ENCODE measurements at regions not wholly inside any gene's neighbourhood (a gene's known extent, or its start where the extent isn't known, plus 50 kb on each side); places are given as distances from the start of the nearest gene placed in this dataset.

GRCh38 chr3:159030138-159030670 is 228.3 kb downstream of the MFSD1 start:
- TF ChIP-seq ISL1 (CRISPR knock-in tag; IDR thresholded peaks at IDR 0.05) (no peak), ZC3H10 (CRISPR knock-in tag; IDR thresholded peaks at IDR 0.05) (no peak), CREB5 (CRISPR knock-in tag; IDR thresholded peaks at IDR 0.05; ENCODE audit: low read depth) (no peak), BACH2 (CRISPR knock-in tag; IDR thresholded peaks at IDR 0.05; ENCODE audit: borderline replicate concordance) (no peak), SNAI2 (CRISPR knock-in tag; IDR thresholded peaks at IDR 0.05) (no peak), ESRRG (CRISPR knock-in tag; IDR thresholded peaks at IDR 0.05) (no peak), ZFP3 (CRISPR knock-in tag; IDR thresholded peaks at IDR 0.05) (no peak)

GRCh38 chr3:159030886-159031679 is 229.2 kb downstream of the MFSD1 start:
- TF ChIP-seq PPARA (CRISPR knock-in tag; IDR thresholded peaks at IDR 0.05; ENCODE audit: borderline replicate concordance) (no peak), ZFP3 (CRISPR knock-in tag; IDR thresholded peaks at IDR 0.05) (no peak), PATZ1 (CRISPR knock-in tag; IDR thresholded peaks at IDR 0.05; ENCODE audit: borderline replicate concordance) (no peak), ZC3H10 (CRISPR knock-in tag; IDR thresholded peaks at IDR 0.05) (no peak), TCF4 (CRISPR knock-in tag; IDR thresholded peaks at IDR 0.05; ENCODE audit: borderline replicate concordance) (no peak), POU6F1 (CRISPR knock-in tag; IDR thresholded peaks at IDR 0.05; ENCODE audit: borderline replicate concordance, low read depth) (no peak), ZFP30 (CRISPR knock-in tag; IDR thresholded peaks at IDR 0.05) (no peak), ARNTL (CRISPR knock-in tag; IDR thresholded peaks at IDR 0.05; ENCODE audit: borderline replicate concordance, low read depth) (no peak), ZNF565 (CRISPR knock-in tag; conservative IDR thresholded peaks at IDR 0.05; ENCODE audit: low read depth) (no peak), BACH2 (CRISPR knock-in tag; IDR thresholded peaks at IDR 0.05; ENCODE audit: borderline replicate concordance) (no peak), ZNF8 (CRISPR knock-in tag; IDR thresholded peaks at IDR 0.05) (no peak), OSR1 (CRISPR knock-in tag; IDR thresholded peaks at IDR 0.05) (no peak), ISL1 (CRISPR knock-in tag; IDR thresholded peaks at IDR 0.05) (no peak), TOX (CRISPR knock-in tag; IDR thresholded peaks at IDR 0.05; ENCODE audit: borderline replicate concordance) (no peak)
- no peak for ATAC-seq

More at GRCh38 chr3:159030138-159030670, 228.3 kb downstream of the MFSD1 start:
- no peak for ATAC-seq

GRCh38 chr3:159032311-159032710 is 230.5 kb downstream of the MFSD1 start:
- ATAC-seq, result no peak
- TF ChIP-seq GLIS3 (CRISPR knock-in tag; IDR thresholded peaks at IDR 0.05), result no peak
- no peak for TF ChIP-seq TCF4 (CRISPR knock-in tag; IDR thresholded peaks at IDR 0.05; ENCODE audit: borderline replicate concordance)
- TF ChIP-seq ZC3H10 (CRISPR knock-in tag; IDR thresholded peaks at IDR 0.05), result no peak
- TF ChIP-seq BACH2 (CRISPR knock-in tag; IDR thresholded peaks at IDR 0.05; ENCODE audit: borderline replicate concordance), result no peak
- TF ChIP-seq ESRRG (CRISPR knock-in tag; IDR thresholded peaks at IDR 0.05), result no peak
- no peak for TF ChIP-seq CSRNP3 (CRISPR knock-in tag; IDR thresholded peaks at IDR 0.05)
- no peak for TF ChIP-seq ZNF70 (CRISPR knock-in tag; IDR thresholded peaks at IDR 0.05)
- no peak for TF ChIP-seq ZFP3 (CRISPR knock-in tag; IDR thresholded peaks at IDR 0.05)
- no peak for TF ChIP-seq CSDC2 (CRISPR knock-in tag; IDR thresholded peaks at IDR 0.05)
- TF ChIP-seq TSHZ2 (CRISPR knock-in tag; IDR thresholded peaks at IDR 0.05), result no peak
- no peak for TF ChIP-seq CREB5 (CRISPR knock-in tag; IDR thresholded peaks at IDR 0.05; ENCODE audit: low read depth)
- TF ChIP-seq SNAI2 (CRISPR knock-in tag; IDR thresholded peaks at IDR 0.05), result no peak
- no peak for TF ChIP-seq OSR1 (CRISPR knock-in tag; IDR thresholded peaks at IDR 0.05)
- no peak for TF ChIP-seq ISL1 (CRISPR knock-in tag; IDR thresholded peaks at IDR 0.05)
- no peak for TF ChIP-seq POU6F1 (CRISPR knock-in tag; IDR thresholded peaks at IDR 0.05; ENCODE audit: borderline replicate concordance, low read depth)
- TF ChIP-seq PPARA (CRISPR knock-in tag; IDR thresholded peaks at IDR 0.05; ENCODE audit: borderline replicate concordance), result no peak
- TF ChIP-seq RARB (CRISPR knock-in tag; IDR thresholded peaks at IDR 0.05), result no peak
- no peak for TF ChIP-seq ZNF8 (CRISPR knock-in tag; IDR thresholded peaks at IDR 0.05)

All from SK-N-SH treated with all-trans-retinoic acid at 6 μM for 48 hours (cell line).